HG03354 (cell line): ENCODE measurements at regions not wholly inside any gene's neighbourhood (a gene's known extent, or its start where the extent isn't known, plus 50 kb on each side); places are given as distances from the start of the nearest gene placed in this dataset.

Experiments used
- ATAC-seq: cut with Tn5 transposase; IDR thresholded peaks from one replicate; pipeline ENCODE4 v1.9.1; 2021; ENCODE audit warnings: mild to moderate bottlenecking; ENCODE audit not compliant: unreplicated experiment, poor library complexity, severe bottlenecking

DNA sequence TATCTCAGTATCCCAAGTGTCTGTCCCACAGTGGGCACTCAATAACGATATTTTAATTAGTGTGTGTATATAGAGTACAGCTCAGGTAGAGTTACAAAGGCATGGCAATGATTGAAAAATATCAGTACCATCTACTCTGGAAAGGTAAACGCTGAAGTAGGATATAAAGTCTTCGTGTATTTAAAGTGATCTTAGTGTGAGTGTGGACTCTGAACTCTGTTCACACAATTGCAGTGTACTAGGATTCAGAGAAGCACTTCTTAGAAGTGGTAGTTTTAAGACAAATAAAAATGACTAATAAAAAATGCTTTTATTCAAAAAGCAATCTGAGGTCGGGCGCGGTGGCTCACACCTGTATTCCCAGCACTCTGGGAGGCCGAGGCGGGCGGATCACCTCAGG, 62.9 kb upstream of the RAP2B start:
- no peak for ATAC-seq

DNA sequence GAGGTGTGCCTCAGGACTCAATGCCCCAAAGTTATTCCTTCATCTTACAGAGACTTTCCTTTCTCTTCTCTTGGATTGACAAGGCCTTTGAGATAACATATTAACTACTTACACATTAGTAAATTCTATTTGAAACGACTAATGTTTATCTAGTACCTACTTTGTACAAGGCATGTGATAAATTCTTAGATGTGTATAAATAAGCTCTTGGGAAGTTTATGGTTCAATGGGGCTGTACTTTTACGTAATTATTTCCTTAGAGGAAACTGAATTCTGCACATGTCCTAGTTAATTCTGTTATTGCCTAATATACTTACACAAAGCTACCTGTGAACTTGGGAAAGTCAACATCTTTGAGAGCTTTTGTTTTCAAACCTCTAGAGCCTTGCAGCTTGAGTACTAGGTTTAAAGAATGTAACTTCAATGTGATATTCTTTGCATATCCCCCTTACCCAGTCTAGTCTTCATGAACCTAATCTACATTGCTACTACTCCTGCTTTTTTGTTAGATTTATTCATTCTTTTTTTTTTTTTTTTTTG, 58.5 kb upstream of the RAP2B start:
- ATAC-seq = no peak

DNA sequence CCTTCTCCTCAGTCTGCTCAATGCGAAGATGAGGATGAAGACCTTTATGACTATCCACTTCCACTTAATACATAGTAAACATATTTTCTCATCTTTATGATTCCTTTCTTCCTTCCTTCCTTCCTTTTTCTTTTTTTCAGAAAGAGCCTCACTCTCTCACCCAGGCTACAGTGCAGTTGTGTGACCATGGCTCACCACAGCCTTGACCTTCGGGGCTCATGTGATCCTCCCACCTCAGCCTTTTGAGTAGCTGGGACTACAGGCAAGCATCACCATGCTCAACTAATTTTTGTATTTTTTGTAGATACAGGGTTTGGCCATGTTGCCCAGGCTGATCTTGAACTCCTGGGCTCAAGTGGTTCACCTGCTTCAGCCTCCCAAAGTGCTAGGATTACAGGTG, 52.0 kb upstream of the RAP2B start:
- ATAC-seq = no peak

DNA sequence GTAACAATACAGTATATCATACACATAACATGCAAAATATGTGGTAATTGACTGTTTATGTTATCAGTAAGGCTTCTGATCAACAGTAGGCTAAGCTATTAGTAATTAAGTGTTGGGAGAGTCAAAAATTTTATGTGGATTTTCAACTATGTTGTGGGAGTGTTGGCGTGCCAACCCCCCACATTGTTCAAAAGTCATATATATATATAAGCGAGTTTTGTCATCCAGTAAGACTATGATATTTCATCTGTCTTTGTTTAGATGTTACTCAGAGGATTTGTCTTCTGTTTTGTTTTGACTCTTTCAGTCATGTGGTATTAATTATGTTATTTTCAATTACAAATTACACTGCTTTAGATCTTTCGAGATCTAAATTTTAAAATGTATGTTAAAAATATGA, 51.0 kb upstream of the RAP2B start:
- no peak for ATAC-seq
